Lower leg skin (tissue), 3 donors: ENCODE measurements at regions not wholly inside any gene's neighbourhood (a gene's known extent, or its start where the extent isn't known, plus 50 kb on each side); places are given as distances from the start of the nearest gene placed in this dataset.

Source experiments
- CTCF ChIP-seq, 3 donors: fragments of 450-650 bp; IDR thresholded peaks; one replicate each; pipeline ENCODE4 v1.5.1; 2016; ENCODE audit warnings: antibody characterized with exemption in 3 of 3, mild to moderate bottlenecking in 3 of 3, moderate library complexity in 2 of 3
- POLR2A ChIP-seq, 2 donors: fragments of 450-650 bp; IDR thresholded peaks; one replicate each; pipeline ENCODE4 v1.6.1; 2016 to 2017; ENCODE audit warnings: antibody characterized with exemption in 2 of 2, mild to moderate bottlenecking in 1 of 2, moderate library complexity in 1 of 2

GRCh38 chr4:67049446-67049845, 495.9 kb downstream of the CENPC start:
- TF ChIP-seq CTCF (IDR thresholded peaks at IDR 0.05), result no peak
- no peak for TF ChIP-seq POLR2A (IDR thresholded peaks at IDR 0.05)
